MM.1S (cell line): ENCODE measurements at regions not wholly inside any gene's neighbourhood (a gene's known extent, or its start where the extent isn't known, plus 50 kb on each side); places are given as distances from the start of the nearest gene placed in this dataset.

Source experiments
- EZH2 ChIP-seq: fragments of 300-600 bp; sonication (generic); optimal IDR thresholded peaks from 2 replicates; pipeline ENCODE3; 2017; ENCODE audit warnings: low read depth, mild to moderate bottlenecking, antibody characterized with exemption, low read length, mixed read lengths
- EZH2phosphoT487 ChIP-seq: fragments of 300-600 bp; sonication (generic); IDR thresholded peaks from 2 replicates; pipeline ENCODE4 v1.6.1; 2018; ENCODE audit warnings: antibody characterized with exemption, low read length
- TF ChIP-seq, protein P1 (sequence below): fragments of 300-600 bp; sonication (generic); IDR thresholded peaks from 2 replicates; pipeline ENCODE4 v1.5.1; 2016; ENCODE audit warnings: antibody characterized with exemption, low read length, mixed read lengths

DNA sequence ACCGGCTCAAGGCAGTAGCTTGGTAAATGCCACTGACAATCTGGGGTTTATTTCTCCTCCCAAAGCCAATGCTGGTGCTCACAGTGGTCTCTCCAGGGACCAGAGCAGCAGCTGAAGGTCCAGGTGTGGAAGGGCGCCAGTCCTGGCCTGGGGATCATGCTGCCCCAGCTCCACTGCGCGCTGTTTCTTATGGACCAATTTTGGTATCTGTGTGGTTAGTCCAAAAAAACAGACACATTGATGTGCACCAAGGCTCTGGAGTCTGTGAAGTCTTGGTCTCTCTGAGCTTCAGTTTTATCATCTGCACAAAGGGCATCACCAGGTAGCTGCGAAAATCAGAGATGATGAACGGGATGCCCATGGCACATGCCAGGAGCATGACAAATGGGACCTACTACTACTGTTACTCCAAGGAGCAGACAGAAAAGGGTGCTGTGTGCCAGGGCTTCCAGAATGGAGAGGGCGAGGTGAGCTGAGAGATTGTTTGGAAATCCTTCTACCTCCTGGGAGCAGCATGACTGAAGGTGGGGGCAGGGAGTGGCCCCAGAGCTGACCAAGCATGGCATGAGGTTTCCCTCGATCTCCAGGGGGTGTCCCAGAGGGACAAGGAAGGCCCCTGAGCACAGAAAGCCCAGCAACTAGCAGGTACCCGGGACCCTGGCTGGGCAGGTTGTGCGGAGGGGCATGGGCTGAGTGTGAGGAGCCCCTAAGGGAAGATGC, 134.3 kb upstream of the PRR20G start:
- TF ChIP-seq EZH2 (no peak), EZH2phosphoT487 (no peak)
- TF ChIP-seq, protein P1, sequence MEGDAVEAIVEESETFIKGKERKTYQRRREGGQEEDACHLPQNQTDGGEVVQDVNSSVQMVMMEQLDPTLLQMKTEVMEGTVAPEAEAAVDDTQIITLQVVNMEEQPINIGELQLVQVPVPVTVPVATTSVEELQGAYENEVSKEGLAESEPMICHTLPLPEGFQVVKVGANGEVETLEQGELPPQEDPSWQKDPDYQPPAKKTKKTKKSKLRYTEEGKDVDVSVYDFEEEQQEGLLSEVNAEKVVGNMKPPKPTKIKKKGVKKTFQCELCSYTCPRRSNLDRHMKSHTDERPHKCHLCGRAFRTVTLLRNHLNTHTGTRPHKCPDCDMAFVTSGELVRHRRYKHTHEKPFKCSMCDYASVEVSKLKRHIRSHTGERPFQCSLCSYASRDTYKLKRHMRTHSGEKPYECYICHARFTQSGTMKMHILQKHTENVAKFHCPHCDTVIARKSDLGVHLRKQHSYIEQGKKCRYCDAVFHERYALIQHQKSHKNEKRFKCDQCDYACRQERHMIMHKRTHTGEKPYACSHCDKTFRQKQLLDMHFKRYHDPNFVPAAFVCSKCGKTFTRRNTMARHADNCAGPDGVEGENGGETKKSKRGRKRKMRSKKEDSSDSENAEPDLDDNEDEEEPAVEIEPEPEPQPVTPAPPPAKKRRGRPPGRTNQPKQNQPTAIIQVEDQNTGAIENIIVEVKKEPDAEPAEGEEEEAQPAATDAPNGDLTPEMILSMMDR = no peak
